DMS 273 (cell line): ENCODE measurements at regions not wholly inside any gene's neighbourhood (a gene's known extent, or its start where the extent isn't known, plus 50 kb on each side); places are given as distances from the start of the nearest gene placed in this dataset.
"Not testable (repeated sequence)": the region's sequence is repeated elsewhere in the genome, so short reads cannot be mapped to it uniquely, and the experiment has no call there.

ENCODE experiments used
- DNase-seq: peaks from one replicate; lab custom pipeline; 2025; ENCODE audit not compliant: unreplicated experiment; lab: John Stamatoyannopoulos, UW

GRCh38 chr3:125645616-125646015 lies 50.3 kb upstream of the OSBPL11 start:
- DNase-seq = no peak

GRCh38 chr3:125646581-125646980 lies 51.3 kb upstream of the OSBPL11 start:
- no peak for DNase-seq

GRCh38 chr3:125647318-125648014 lies 52.2 kb upstream of the OSBPL11 start:
- DNase-seq = no peak

- DNase-seq = peak; percentile 33
Measured at GRCh38 chr3:125651244-125651643, 55.9 kb upstream of the OSBPL11 start.

GRCh38 chr3:125652349-125652748 lies 57.1 kb upstream of the OSBPL11 start:
- DNase-seq = no peak

- no peak for DNase-seq
Measured at GRCh38 chr3:125654526-125654925, 59.2 kb upstream of the OSBPL11 start.

- no peak for DNase-seq
Measured at GRCh38 chr3:125662675-125663074, 67.4 kb upstream of the OSBPL11 start.

- DNase-seq = no peak
Measured at GRCh38 chr3:125670352-125670751, 75.1 kb upstream of the OSBPL11 start.

- no peak for DNase-seq
Measured at GRCh38 chr3:125670945-125671344, 75.6 kb upstream of the OSBPL11 start.

- no peak for DNase-seq
Measured at GRCh38 chr3:125671461-125672243, 76.4 kb upstream of the OSBPL11 start.

- no peak for DNase-seq
Measured at GRCh38 chr3:125675791-125676190, 80.5 kb upstream of the OSBPL11 start.

GRCh38 chr3:125679258-125679657 lies 84.0 kb upstream of the OSBPL11 start:
- peak; percentile 29 for DNase-seq

- no peak for DNase-seq
Measured at GRCh38 chr3:125681146-125681545, 85.8 kb upstream of the OSBPL11 start.

GRCh38 chr3:125681906-125682305 lies 86.6 kb upstream of the OSBPL11 start:
- not testable (repeated sequence) for DNase-seq

GRCh38 chr3:125682610-125683009 lies 87.3 kb upstream of the OSBPL11 start:
- not testable (repeated sequence) for DNase-seq

GRCh38 chr3:125683067-125683829 lies 88.0 kb upstream of the OSBPL11 start:
- peak; percentile 80 for DNase-seq

GRCh38 chr3:125684199-125684598 lies 88.9 kb upstream of the OSBPL11 start:
- DNase-seq = peak; percentile 59

GRCh38 chr3:125685741-125686140 lies 90.4 kb upstream of the OSBPL11 start:
- not testable (repeated sequence) for DNase-seq

- DNase-seq = no peak
Measured at GRCh38 chr3:125692361-125692760, 97.1 kb upstream of the OSBPL11 start.

GRCh38 chr3:125693887-125694286 lies 98.6 kb upstream of the OSBPL11 start:
- no peak for DNase-seq

- no peak for DNase-seq
Measured at GRCh38 chr3:125694761-125695294, 99.5 kb upstream of the OSBPL11 start.
